ENCODE measurements at regions not wholly inside any gene's neighbourhood (a gene's known extent, or its start where the extent isn't known, plus 50 kb on each side); places are given as distances from the start of the nearest gene placed in this dataset.

DNA sequence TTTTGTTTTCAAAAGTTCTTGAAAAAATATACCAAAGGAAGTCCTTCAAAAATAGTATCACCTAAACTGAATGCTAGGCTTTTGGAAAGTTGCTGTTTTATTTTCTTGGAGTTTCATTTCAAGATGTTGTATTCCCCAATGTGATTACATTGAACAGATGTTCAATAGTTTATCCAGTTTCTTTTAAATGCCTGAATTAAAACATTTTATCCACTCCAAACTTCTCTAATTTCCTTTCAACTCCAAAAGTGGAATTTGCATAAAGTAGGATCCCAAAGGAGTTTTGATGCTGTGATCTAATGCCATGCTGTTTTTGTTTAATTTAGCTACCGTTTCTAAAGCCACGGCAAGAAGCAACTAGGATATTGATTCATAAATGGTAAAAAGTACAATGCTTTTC, 892.5 kb upstream of the SLC10A2 start:
- no peak overlapping the region for H3K4me3 ChIP-seq
- no peaks in the 10 kb centered on the region for H3K27me3 ChIP-seq
- no peaks in the 10 kb centered on the region for H3K36me3 ChIP-seq
- no peak for DNase-seq
- H3K27ac ChIP-seq: no peak overlapping the region
- H3K9me3 ChIP-seq: no peaks in the 10 kb centered on the region
- intact Hi-C loops (cut with DNase I; ENCODE audit: low total_unique reads): no loop called here
- TF ChIP-seq CTCF (IDR thresholded peaks at IDR 0.05) (no peak), POLR2A (IDR thresholded peaks at IDR 0.05) (no peak)
- no peaks in the 10 kb centered on the region for H3K4me1 ChIP-seq

DNA sequence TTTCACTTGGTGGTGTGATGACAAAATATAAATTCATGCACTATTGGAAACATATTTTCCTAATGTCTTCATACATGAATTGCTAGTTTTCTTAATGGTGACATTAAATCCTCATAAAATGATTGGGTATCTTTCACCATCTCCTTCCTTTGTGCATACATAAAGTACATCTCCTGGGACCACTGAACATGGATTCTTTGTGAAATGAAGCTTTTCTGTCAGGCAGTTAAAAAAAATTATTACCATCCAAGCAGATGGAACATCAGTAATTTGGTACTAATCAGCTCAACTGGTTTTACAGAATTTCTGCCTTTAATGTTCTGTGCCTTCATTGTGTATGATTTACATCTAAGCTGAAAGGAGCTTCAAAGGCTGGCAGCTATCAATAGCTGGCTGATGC, 891.7 kb upstream of the SLC10A2 start:
- no peaks in the 10 kb centered on the region for H3K36me3 ChIP-seq
- TF ChIP-seq POLR2A (IDR thresholded peaks at IDR 0.05) (no peak), CTCF (IDR thresholded peaks at IDR 0.05) (no peak)
- intact Hi-C loops (cut with DNase I; ENCODE audit: low total_unique reads): no loop called here

GRCh38 chr13:103953859-103954258, 887.6 kb upstream of the SLC10A2 start:
- Histone ChIP-seq H3K9me3 (no peaks in the 10 kb centered on the region), H3K4me3 (no peak overlapping the region), H3K27me3 (no peaks in the 10 kb centered on the region), H3K4me1 (no peaks in the 10 kb centered on the region), H3K27ac (no peak overlapping the region), H3K36me3 (no peaks in the 10 kb centered on the region)
- no peak for TF ChIP-seq POLR2A (IDR thresholded peaks at IDR 0.05)
- TF ChIP-seq CTCF (IDR thresholded peaks at IDR 0.05): no peak
- intact Hi-C loops (cut with DNase I; ENCODE audit: low total_unique reads): no loop called here
- DNase-seq: no peak

More for the DNA sequence above, 891.7 kb upstream of the SLC10A2 start:
- no peak for DNase-seq
- no peaks in the 10 kb centered on the region for H3K27me3 ChIP-seq
- no peak overlapping the region for H3K4me3 ChIP-seq
- no peak overlapping the region for H3K27ac ChIP-seq
- no peaks in the 10 kb centered on the region for H3K4me1 ChIP-seq
- H3K9me3 ChIP-seq: no peaks in the 10 kb centered on the region

DNA sequence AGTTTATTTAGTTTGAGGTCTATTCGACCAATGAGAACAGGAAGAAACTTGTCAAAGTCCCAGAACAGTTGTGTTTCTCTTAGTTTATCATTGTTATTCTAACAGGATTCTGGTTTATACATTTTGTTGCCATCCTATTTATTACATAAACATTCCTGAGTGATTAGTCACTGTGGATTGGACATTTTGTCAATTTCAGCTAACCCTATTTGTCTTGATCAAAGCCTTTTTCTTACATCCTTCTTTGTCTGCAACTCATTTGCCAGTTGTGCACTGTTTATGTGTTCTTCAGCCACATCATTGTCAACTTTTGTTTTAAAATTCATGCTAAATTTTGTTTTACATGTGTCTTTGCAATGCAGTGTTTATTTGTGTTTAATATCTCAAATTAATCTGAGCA, 886.0 kb upstream of the SLC10A2 start:
- intact Hi-C loops (cut with DNase I; ENCODE audit: low total_unique reads): no loop called here
- Histone ChIP-seq H3K4me1 (no peaks in the 10 kb centered on the region), H3K27ac (no peak overlapping the region), H3K27me3 (no peaks in the 10 kb centered on the region), H3K9me3 (no peaks in the 10 kb centered on the region), H3K36me3 (no peaks in the 10 kb centered on the region), H3K4me3 (no peak overlapping the region)
- TF ChIP-seq CTCF (IDR thresholded peaks at IDR 0.05): no peak
- no peak for TF ChIP-seq POLR2A (IDR thresholded peaks at IDR 0.05)
- no peak for DNase-seq

DNA sequence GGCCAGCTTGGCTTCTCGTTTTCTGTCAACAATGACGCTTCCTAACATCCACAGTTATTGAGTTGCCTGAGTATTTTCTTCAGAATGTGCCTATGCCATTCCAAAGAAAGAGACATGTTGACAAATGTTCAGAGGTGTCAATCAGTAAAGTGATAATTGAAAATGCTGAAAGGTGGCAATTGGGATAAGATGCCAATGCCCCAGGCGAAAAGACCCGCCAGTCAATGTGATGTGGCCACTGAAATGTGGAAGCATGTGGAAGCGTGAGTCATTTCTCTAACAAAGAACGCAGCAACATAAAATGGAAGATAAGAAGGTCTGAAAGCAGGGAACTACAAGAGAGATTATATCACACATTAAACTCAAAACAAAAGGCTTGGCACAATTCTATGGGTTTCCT, 882.2 kb upstream of the SLC10A2 start:
- TF ChIP-seq CTCF (IDR thresholded peaks at IDR 0.05) (no peak), POLR2A (IDR thresholded peaks at IDR 0.05) (no peak)
- no peaks in the 10 kb centered on the region for H3K9me3 ChIP-seq
- H3K36me3 ChIP-seq: no peaks in the 10 kb centered on the region
- no peak overlapping the region for H3K4me3 ChIP-seq
- H3K27me3 ChIP-seq: no peaks in the 10 kb centered on the region
- no peak overlapping the region for H3K27ac ChIP-seq
- no peak for DNase-seq
- H3K4me1 ChIP-seq: no peaks in the 10 kb centered on the region
- intact Hi-C loops (cut with DNase I; ENCODE audit: low total_unique reads): no loop called here
